Kidney tubule cell (primary cell): ENCODE measurements at regions not wholly inside any gene's neighbourhood (a gene's known extent, or its start where the extent isn't known, plus 50 kb on each side); places are given as distances from the start of the nearest gene placed in this dataset.

ENCODE experiments used
- DNase-seq: peaks from one replicate; pipeline ENCODE4 v3.0.0-alpha.2; 2018; ENCODE audit warnings: low spot score

DNA sequence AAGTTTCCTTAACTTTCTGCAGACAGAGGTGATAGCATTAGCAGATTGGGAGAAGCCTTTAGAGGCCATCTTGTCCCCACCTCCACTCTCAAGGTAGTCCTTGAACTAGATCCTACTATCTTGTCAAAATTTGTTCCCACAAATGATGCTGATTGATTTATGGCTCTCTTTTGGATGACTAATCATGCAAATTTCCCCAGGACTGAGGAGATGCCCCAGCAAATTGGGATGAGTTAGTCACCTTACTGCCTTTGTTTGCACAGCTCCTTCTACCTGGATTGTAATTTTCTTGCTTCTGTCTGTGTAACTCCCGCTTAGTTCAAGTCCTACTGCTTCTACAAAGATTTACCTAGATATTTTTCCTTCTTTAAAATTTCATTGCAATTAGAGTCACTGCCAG is 391.4 kb upstream of the CADM1 start:
- DNase-seq = peak; percentile 75

DNA sequence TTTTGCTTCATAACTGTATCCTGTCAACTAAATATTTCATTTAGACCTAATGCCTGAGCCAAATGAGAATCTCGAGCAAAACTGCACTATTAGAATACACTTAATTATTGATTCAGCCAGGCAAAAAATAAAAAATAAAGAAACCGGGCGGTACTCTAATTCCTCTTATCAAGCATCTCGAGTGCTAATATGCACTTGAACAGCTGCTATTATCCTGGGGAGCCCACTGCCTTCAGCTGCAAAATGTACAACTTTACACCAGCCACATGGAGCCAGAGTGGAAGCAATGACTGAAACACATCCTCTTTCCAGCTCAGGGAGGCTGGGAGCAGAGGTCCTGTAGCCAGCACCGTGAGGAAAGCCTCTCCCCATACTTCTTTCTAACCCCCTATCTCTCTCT is 390.0 kb upstream of the CADM1 start:
- no peak for DNase-seq

DNA sequence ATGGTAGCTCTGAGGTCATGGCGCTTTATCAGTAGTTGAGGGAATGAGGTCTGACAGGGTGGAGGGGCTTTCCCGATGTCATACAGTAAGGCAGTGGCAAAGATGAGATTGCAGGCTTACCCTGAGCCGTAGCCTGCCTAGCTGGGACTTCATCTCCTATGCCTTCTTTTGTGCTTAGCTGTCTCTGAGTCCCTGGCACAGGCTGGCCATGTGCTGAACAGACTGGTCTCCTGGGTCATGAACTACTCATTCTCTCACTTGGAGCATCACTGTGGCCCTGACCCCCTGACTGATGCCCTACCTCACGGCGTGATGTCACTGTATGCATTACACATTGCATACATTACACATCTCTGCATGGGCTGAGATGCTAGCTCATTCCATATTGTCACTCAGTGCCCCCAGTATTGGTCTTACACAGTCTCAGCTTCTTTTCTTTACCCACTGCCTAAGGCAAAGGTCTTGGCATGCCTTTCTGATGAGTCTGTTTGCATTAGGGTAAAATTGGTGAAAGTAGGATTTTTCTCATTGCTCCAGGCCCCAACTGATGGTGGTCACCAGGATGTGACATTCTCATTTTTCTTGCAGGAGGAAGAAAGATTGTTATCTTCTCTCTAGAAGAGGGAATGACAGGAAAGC is 389.4 kb upstream of the CADM1 start:
- DNase-seq = peak; percentile 50

DNA sequence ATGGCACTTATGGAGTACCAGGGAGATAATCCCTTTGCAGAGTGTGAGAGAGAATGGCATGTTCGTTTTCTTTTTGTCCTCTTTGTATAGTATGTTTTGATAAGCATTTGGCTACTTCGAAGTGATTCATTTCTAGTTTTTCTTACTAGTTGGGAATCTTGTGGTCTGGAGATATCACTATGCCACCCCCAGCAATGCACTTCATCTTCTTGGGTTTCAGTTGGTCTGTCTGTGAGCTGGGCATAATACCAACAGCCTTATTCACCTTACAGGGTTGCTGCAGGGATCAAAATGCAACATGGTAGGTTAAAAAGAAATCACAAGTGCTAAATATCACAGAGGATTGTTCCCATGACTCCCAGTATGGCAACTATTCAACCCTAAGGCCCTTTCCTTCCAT is 387.8 kb upstream of the CADM1 start:
- DNase-seq = peak; percentile 51

DNA sequence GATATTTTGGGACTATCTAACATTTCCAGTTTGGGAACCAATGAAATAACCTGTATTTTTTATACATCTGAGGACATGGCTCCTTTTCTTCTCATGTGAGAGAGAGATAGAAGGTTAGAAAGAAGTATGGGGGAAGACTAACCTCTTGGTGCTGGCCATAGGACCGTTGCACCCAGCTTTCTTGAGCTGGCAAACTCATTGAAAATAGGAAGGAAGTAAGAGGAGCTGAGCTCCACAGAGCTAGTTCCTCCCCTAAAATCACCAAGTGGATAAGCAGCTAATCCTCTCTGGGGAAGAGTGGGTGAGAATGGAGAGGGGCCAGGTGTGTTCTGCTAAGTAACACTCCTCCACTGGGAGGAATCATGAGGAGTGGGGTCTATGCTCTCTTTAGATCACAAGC is 387.4 kb upstream of the CADM1 start:
- no peak for DNase-seq

DNA sequence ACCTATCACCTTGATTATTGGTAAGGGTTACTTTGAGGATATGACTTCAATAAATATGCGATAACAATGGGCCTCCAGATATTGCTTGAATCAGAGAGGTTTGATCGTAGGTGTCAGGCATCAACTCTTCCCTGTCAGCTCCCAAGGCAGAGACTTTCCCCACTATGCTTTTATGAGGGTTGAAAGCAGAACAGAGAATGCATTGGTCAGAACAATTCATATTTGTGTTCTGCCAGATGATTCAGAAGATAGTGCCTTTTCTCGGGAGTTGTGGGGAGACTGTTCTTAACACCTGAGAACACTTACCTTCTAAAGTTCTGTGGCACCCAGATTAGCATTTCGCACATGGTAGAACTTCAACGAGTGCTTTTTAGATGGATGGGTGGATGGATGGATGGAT is 386.3 kb upstream of the CADM1 start:
- no peak for DNase-seq

DNA sequence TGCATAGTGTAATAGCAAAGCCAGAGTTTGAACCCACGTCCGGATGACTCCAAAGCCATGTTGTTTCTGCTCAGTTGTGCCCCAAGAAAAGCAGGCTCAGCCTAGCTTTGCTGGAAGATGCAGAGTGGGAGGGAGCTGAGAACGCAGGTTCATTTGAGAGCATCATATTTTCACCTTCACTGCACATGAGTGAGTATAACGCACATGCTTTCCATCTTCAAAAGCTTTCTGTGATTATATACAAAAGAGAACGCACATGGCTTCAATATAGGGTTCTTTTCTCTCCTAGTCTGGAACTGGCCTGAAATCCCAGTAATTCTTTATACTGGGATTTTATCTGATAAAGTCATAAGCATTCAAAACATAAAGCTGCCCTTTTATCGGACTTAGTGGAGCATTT is 385.5 kb upstream of the CADM1 start:
- DNase-seq = no peak

DNA sequence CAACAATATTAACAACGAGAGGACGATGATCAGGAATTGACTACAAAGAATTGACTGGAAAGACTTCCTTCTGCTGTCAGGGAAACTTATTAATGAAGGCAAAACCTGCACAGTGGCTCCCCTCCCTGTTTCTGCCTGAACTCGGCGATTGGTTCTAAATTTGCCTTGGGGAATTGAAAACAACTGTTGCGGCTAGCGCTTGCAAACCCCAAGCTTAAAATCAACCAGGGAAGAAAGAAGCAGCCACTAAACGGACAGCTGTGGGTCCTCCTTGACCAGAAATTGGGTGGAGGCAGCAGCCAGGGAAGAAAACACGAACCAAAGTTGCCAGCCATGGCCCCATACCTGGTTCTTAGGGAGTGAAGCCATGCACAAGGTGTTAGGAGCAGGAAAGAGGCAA is 383.5 kb upstream of the CADM1 start:
- DNase-seq = no peak

DNA sequence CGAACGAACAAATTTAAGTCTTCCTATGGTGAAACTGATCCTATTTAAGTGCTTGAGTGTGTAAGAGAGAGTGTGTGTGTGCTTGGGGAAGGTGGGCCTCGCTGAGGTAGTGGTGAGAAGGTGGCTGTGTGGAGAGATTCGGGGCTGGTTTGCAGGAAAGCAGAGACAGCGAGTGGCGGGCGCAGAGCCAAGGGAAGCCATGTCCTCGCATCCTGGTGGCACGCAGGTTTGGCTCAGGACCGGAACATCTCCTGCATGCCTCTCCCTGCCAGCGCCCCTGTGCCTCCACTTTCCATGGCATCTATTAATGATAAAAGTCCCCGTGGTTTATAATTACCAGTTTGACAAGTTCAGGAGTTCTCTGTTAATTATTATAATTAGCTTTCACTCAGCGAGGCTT is 383.1 kb upstream of the CADM1 start:
- no peak for DNase-seq

DNA sequence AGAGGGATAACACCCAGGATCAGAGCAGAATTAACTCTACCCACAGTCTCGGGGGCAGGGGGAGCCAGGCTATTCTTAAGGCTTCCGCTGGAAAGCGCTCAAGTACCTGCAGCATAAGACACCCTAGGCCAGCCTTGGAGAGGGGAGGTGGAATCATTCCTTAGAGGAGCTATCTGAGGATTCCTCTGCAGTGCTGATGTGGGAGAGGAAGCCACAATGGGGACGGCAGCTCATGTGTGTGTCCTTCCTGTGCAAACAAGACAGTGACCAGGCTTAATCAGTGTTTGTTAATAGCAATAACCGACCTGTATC is 382.2 kb upstream of the CADM1 start:
- no peak for DNase-seq

DNA sequence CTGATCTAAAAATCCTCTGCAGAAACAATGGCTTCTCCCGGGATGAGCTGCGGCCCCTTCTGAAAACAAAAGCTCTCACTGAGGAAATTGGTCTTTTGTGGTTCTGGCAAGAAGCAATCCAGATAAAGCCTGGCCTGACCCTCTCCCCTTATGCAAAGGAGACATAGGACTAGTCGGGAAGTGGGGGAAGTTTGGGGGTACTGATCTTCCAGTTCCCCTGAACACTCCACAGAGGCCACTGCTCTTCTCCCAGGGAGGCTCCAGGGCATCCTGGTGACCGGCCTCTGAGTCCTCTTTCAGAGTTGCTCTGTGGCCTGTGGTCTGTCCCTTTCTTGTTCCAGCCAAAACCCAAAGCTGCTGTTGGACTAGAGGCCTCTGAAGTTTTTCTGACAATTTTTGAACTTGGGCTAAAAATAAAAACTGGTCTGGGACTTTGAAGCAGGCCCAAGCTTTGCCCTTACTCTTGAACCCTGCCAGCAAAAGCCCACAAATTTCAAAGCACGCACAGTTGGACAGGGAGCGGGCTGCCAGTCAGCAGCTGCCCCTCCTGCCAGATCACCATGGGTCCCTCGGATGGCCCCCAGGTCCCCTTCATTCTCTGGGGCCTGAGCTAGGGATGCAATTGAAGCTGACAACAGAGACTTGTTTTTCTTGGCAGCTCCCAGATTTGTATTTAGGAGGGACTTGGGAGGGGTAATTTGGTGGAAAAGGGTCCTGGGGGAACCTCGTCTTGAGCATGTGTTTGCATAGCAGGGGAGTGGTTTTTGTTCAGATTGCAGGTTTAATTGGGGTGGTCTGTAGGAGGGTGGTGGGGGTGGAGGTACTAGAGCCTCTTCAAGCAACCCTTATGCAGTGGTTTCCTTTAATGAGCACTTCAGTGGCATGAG is 381.6 kb upstream of the CADM1 start:
- no peak for DNase-seq

DNA sequence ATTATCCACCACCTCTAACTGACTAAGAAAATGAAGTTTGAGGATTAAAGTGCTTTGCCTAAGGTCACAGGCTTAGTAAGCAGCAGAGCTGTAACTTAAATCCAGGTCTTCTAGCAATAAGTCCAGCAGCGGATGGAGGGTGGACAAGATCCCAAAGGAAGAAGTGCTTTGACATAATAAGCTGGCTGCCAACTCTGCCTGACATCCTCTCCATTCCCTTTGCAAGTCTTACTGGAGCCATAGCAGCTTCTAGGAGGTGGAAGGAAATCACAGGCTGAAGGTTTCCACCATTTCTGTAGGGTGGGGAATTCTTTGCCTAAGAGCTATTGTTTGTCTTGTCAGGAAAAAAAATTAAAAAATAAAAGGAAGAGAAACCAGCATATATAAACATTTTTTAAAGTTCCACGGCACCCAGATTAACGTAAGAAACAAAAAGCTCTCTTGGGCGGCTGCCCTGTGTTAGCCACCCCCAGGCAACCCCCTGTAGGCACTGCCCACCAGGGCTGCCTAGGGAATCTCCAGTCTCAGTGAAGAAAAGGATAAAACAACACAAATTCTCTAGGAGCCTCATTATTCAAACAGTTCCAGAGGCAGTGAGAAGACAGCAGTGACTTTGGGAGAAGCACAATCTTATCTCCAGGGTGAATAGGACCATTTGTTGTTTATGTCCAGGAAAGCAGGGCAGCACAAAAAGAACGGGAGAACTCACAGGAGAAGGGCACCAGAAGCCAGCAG is 380.8 kb upstream of the CADM1 start:
- DNase-seq = no peak

DNA sequence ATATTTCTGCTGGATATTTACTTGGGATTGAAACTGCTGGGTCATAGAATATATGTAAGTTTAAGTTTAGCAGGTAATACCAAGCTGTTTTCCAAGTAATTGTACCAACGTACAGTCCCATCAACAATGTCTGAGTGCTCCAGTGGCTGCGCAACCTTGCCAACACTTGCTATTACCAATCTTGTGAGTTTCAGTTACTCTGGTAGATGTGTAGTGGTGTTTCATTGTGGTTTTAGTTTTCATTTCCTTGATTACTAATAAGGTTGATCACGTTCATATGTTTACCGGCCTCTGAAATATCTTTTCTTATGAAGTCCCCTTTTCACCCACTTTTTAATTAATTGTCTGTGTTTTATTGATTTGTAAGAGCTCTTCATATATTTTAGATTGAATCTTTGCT is 370.6 kb upstream of the CADM1 start:
- no peak for DNase-seq

DNA sequence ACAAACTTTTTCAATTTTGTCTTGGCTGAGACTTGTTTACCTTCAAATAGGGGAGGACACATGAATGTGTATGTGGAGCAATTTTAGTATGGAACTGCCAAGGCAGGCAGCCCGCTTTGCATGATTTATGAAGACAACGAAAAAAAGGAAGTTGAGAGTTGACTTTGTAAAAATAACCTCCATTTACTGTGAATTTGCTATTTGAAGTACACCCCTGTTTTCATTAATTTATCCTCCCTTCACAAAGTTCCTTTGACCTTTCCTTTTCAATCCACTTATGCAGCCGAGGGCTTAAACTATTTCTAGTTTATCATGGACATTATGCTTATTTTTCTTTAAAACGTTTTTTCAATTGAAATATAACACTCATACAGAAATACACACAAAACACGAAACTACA is 369.6 kb upstream of the CADM1 start:
- DNase-seq = no peak

DNA sequence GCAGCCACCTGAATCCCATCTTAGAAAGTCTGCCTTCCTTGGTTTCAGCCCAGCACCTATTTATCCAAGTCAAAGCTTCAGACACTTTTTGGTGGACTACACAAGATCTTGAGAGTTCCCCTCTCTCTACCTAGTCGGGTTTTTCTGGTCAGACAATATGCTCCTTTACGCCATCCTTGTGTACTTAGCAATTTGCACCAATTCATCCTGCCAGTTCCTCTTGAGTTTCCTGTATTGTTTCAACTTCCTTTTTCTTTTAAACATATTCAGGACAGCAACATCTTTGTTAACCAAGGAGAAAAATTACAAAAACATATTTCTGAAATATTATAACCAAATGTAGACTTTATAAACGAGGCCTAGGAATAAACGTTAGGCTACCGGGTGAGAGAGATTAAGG is 368.2 kb upstream of the CADM1 start:
- DNase-seq = no peak

DNA sequence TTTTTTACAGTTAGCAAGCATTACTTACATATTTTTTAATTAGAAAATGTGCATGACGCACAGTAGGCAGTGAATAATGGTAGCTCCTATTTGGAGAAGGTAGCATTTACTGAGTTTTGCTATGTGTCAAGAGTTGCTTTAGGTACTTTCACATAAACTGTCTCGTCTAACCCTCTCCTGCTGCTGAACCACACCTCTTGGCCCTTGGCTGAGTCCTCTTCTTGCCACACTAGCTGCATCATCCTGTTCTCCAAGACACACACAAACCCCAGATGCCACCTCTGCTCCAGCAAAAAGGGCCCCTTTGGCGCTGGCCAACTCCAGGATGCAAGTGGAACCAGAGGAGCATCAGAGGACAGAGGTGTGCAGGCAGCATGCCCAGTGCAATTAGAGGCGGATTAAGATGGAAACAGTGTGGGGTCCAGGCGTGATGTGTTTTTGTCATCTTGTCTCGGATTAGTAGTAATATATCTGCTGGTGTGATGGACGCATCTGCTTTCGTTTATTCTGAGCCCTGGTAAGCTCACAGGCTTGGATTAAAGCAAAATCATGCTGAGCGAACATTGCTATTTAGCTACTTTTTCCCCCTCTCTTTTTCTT is 367.0 kb upstream of the CADM1 start:
- no peak for DNase-seq

DNA sequence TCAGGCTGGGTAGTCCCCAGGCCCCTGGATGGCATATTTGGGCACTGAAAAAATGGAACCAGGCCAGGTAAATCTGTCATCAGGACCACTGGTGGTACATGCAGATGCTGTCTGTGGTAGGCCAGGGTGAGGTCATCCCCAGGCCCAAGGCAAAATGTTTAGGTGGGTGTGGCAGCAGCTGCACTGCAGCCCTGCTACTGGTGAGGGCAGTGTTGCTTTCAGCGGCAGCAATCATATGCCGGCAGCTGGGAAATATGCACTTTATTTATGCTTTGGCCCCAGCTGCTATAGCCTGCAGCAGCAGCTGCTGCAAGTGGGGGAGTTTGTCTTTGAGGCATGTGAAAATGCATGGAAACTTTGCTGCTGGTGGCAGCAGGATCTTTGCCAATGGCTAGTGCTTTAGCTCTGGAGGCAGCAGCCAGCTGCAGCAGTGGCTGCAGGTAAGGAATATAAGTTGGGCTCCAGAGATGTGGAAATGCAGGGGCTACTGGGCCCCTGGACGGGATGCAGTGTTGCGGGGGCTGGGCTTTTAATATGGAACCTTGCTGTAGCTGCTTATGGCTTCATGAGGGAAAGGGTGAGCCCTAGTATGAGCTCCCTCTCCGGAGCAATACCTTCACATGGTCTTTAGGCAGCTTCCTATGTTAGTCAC is 365.7 kb upstream of the CADM1 start:
- DNase-seq = peak; percentile 67

DNA sequence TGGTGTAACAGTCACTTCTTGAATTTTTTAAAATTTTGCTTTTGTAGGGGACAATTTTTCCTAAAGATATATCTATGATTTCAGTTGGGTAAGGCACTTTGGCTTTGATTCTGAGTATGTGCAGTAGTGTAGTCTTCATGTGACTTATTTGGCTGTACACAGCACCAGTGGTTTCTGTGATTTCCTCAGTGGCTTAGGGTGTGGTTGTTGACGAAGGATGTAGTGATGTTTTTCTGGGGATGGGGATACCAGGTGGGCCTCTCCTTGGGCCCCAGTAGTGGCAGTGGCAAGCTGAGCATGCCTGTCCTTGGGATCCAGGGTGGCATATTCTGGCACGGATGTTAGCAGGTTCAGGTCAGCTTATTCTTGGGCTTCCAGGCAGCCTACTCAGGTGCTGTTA is 364.9 kb upstream of the CADM1 start:
- no peak for DNase-seq

DNA sequence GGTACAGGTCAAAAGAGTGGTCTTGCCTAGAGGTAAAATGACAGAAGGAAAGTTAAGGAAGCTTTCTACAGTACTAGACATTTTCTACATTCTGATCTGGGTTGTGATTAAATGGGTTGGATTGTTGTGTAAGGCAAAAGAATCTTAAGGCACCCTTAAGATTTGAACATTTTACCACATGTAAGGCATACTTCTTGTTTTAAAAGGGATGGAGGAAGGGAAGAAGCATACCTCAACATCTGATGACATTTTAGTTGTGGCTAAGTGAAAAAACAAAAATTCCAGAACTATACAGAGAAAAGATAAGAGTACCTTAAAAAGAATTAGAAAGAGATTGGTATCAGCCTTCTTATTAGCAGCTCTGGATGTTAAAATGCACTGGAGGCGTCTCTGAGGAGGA is 356.0 kb upstream of the CADM1 start:
- DNase-seq = no peak

DNA sequence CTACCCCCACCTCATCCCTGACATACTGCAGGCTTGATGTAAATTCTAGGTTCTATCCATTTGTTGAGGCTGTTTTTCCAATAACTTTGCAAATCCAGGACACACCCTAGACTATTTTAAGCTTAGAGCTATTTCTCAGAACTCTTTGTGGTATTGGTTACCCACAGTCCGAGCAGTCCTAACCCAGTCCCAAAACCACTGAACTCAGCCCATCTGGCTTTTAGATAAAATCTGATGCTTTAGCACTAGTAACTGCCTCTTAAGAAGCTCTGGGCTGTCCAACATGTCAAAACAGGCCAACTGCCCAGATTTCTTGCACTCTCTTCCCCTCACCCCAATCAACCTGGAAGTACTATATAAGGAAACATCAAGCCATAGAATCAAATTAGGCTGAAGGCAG is 344.4 kb upstream of the CADM1 start:
- no peak for DNase-seq

DNA sequence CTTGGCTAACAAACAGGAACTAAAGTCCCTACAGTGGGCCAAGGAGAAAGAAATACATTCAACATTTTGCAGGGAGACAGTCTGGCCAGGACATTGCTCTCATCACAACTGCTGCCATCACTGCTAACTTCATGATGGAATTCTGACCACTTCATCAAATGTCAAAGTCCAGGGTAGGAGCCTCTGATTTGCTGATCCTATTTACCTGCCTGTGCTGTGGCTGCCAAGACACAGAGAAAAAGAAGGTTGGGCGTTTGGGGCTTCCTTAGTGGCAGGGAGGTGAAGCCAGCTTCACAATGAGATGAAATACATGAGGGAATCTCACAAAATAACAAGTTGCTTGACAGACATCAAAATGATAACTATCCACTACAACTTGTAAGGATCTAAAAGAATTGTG is 343.9 kb upstream of the CADM1 start:
- no peak for DNase-seq

DNA sequence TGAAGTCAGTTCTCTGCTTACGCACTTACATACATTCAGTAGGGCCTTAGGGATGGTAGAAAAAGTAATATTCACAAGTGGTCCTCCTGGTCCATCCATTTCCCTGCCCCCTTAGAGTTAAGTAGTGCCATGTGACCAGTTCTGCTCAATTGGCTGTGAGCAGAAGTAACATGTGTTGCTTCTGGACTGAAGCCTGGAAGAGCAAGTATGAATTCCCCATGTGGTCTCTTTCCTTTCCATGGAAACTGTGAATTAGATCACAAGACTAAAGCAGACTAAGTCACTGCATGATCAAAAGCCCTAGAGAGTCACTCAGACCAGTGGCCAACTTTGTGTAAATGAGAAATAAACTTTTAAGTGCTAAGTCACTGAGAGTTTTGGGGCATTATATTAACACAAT is 341.7 kb upstream of the CADM1 start:
- DNase-seq = no peak
